ENCODE measurements at regions not wholly inside any gene's neighbourhood (a gene's known extent, or its start where the extent isn't known, plus 50 kb on each side); places are given as distances from the start of the nearest gene placed in this dataset.

GRCh38 chr4:83979773-83980172, 443.9 kb downstream of the GPAT3 start:
- no peak for DNase-seq (ENCODE audit: extremely low spot score)
- ChIA-PET CTCF (no interaction called here), POLR2A (no interaction called here)
- no peak for TF ChIP-seq LEF1 (IDR thresholded peaks at IDR 0.05; ENCODE audit: borderline replicate concordance)
- TF ChIP-seq SUZ12 (IDR thresholded peaks at IDR 0.05), result no peak
- no peak for TF ChIP-seq ELF4 (IDR thresholded peaks at IDR 0.05)
- no peak for TF ChIP-seq SP1 (IDR thresholded peaks at IDR 0.05)
- TF ChIP-seq FOXA1 (IDR thresholded peaks at IDR 0.05), result no peak
- TF ChIP-seq BHLHE40 (IDR thresholded peaks at IDR 0.05; ENCODE audit: borderline replicate concordance), result no peak
- TF ChIP-seq FOXK2 (IDR thresholded peaks at IDR 0.05), result no peak

- ChIA-PET CTCF (no interaction called here), POLR2A (no interaction called here)
- DNase-seq (ENCODE audit: extremely low spot score), result no peak
- TF ChIP-seq FOXM1 (IDR thresholded peaks at IDR 0.05; ENCODE audit: borderline replicate concordance), result no peak
- no peak for TF ChIP-seq ARNT (IDR thresholded peaks at IDR 0.05)
- TF ChIP-seq PKNOX1 (IDR thresholded peaks at IDR 0.05), result no peak
- TF ChIP-seq LEF1 (IDR thresholded peaks at IDR 0.05; ENCODE audit: borderline replicate concordance), result no peak
- no peak for TF ChIP-seq NFRKB (IDR thresholded peaks at IDR 0.05)
These were observed 438.3 kb downstream of the GPAT3 start for GRCh38 chr4:83974111-83974780.

- DNase-seq (ENCODE audit: extremely low spot score), result no peak
- no peak for TF ChIP-seq FOXK2 (IDR thresholded peaks at IDR 0.05)
- TF ChIP-seq ZNF384 (IDR thresholded peaks at IDR 0.05), result no peak
- TF ChIP-seq BHLHE40 (IDR thresholded peaks at IDR 0.05; ENCODE audit: borderline replicate concordance), result no peak
- TF ChIP-seq SP1 (IDR thresholded peaks at IDR 0.05), result no peak
- TF ChIP-seq TARDBP (IDR thresholded peaks at IDR 0.05), result no peak
- no peak for TF ChIP-seq FOXA1 (IDR thresholded peaks at IDR 0.05)
- TF ChIP-seq FOXM1 (IDR thresholded peaks at IDR 0.05; ENCODE audit: borderline replicate concordance), result no peak
- no peak for TF ChIP-seq CTBP1 (IDR thresholded peaks at IDR 0.05; ENCODE audit: borderline replicate concordance)
- no peak for TF ChIP-seq PKNOX1 (IDR thresholded peaks at IDR 0.05)
- no peak for TF ChIP-seq NFRKB (IDR thresholded peaks at IDR 0.05)
- POLR2A ChIA-PET, result no interaction called here
- CTCF ChIA-PET, result no interaction called here
These were observed 429.2 kb downstream of the GPAT3 start for GRCh38 chr4:83964996-83965541.

GRCh38 chr4:83962492-83962891, 426.6 kb downstream of the GPAT3 start:
- no peak for DNase-seq (ENCODE audit: extremely low spot score)
- no peak for TF ChIP-seq FOXM1 (IDR thresholded peaks at IDR 0.05; ENCODE audit: borderline replicate concordance)
- no peak for TF ChIP-seq FOXK2 (IDR thresholded peaks at IDR 0.05)
- TF ChIP-seq L3MBTL2 (conservative IDR thresholded peaks at IDR 0.05), result no peak
- no peak for TF ChIP-seq SP1 (IDR thresholded peaks at IDR 0.05)
- no peak for TF ChIP-seq SUZ12 (IDR thresholded peaks at IDR 0.05)
- no peak for TF ChIP-seq LEF1 (IDR thresholded peaks at IDR 0.05; ENCODE audit: borderline replicate concordance)
- TF ChIP-seq ELF4 (IDR thresholded peaks at IDR 0.05), result no peak
- TF ChIP-seq FOXA1 (IDR thresholded peaks at IDR 0.05), result no peak
- no peak for TF ChIP-seq HDGF (IDR thresholded peaks at IDR 0.05; ENCODE audit: borderline replicate concordance)
- TF ChIP-seq BHLHE40 (IDR thresholded peaks at IDR 0.05; ENCODE audit: borderline replicate concordance), result no peak
- no peak for TF ChIP-seq CTBP1 (IDR thresholded peaks at IDR 0.05; ENCODE audit: borderline replicate concordance)
- TF ChIP-seq ARNT (IDR thresholded peaks at IDR 0.05), result no peak
- no peak for TF ChIP-seq NFRKB (IDR thresholded peaks at IDR 0.05)
- TF ChIP-seq ZNF384 (IDR thresholded peaks at IDR 0.05), result no peak
- TF ChIP-seq TARDBP (IDR thresholded peaks at IDR 0.05), result no peak
- no peak for TF ChIP-seq PKNOX1 (IDR thresholded peaks at IDR 0.05)
- POLR2A ChIA-PET, result no interaction called here
- CTCF ChIA-PET, result no interaction called here

- POLR2A ChIA-PET, result no interaction called here
- CTCF ChIA-PET, result no interaction called here
- TF ChIP-seq SUZ12 (IDR thresholded peaks at IDR 0.05) (no peak), PKNOX1 (IDR thresholded peaks at IDR 0.05) (no peak), NFRKB (IDR thresholded peaks at IDR 0.05) (no peak), FOXM1 (IDR thresholded peaks at IDR 0.05; ENCODE audit: borderline replicate concordance) (no peak), ARNT (IDR thresholded peaks at IDR 0.05) (no peak), LEF1 (IDR thresholded peaks at IDR 0.05; ENCODE audit: borderline replicate concordance) (no peak), FOXK2 (IDR thresholded peaks at IDR 0.05) (no peak), ZNF384 (IDR thresholded peaks at IDR 0.05) (no peak), ELF4 (IDR thresholded peaks at IDR 0.05) (no peak), HDGF (IDR thresholded peaks at IDR 0.05; ENCODE audit: borderline replicate concordance) (no peak), FOXA1 (IDR thresholded peaks at IDR 0.05) (no peak), TARDBP (IDR thresholded peaks at IDR 0.05) (no peak), BHLHE40 (IDR thresholded peaks at IDR 0.05; ENCODE audit: borderline replicate concordance) (no peak), SP1 (IDR thresholded peaks at IDR 0.05) (no peak)
- DNase-seq (ENCODE audit: extremely low spot score), result no peak
These were observed 425.7 kb downstream of the GPAT3 start for GRCh38 chr4:83961575-83961974.

- POLR2A ChIA-PET, result no interaction called here
- no peak for DNase-seq (ENCODE audit: extremely low spot score)
- TF ChIP-seq NFRKB (IDR thresholded peaks at IDR 0.05) (no peak), TARDBP (IDR thresholded peaks at IDR 0.05) (no peak), FOXM1 (IDR thresholded peaks at IDR 0.05; ENCODE audit: borderline replicate concordance) (no peak), FOXK2 (IDR thresholded peaks at IDR 0.05) (no peak), ARNT (IDR thresholded peaks at IDR 0.05) (no peak), LEF1 (IDR thresholded peaks at IDR 0.05; ENCODE audit: borderline replicate concordance) (no peak), ZNF384 (IDR thresholded peaks at IDR 0.05) (no peak), CTBP1 (IDR thresholded peaks at IDR 0.05; ENCODE audit: borderline replicate concordance) (no peak), PKNOX1 (IDR thresholded peaks at IDR 0.05) (no peak), HDGF (IDR thresholded peaks at IDR 0.05; ENCODE audit: borderline replicate concordance) (no peak), BHLHE40 (IDR thresholded peaks at IDR 0.05; ENCODE audit: borderline replicate concordance) (no peak), FOXA1 (IDR thresholded peaks at IDR 0.05) (no peak), L3MBTL2 (conservative IDR thresholded peaks at IDR 0.05) (no peak), SUZ12 (IDR thresholded peaks at IDR 0.05) (no peak), ELF4 (IDR thresholded peaks at IDR 0.05) (no peak), SP1 (IDR thresholded peaks at IDR 0.05) (no peak)
- CTCF ChIA-PET, result no interaction called here
These were observed 423.3 kb downstream of the GPAT3 start for GRCh38 chr4:83959160-83959559.
